Activated CD4-positive, alpha-beta T cell treated with anti-CD3 and anti-CD28 coated beads, Interleukin-10, Interleukin-2, amounts not matched to agents 100 ng/mL and 50 ng/mL, durations not matched to agents 16 hours and 8 hours (primary cell): ENCODE measurements at regions not wholly inside any gene's neighbourhood (a gene's known extent, or its start where the extent isn't known, plus 50 kb on each side); places are given as distances from the start of the nearest gene placed in this dataset.

ENCODE experiments used
- DNase-seq: peaks from one replicate; pipeline ENCODE4 v3.0.0-alpha.2; 2020

DNA sequence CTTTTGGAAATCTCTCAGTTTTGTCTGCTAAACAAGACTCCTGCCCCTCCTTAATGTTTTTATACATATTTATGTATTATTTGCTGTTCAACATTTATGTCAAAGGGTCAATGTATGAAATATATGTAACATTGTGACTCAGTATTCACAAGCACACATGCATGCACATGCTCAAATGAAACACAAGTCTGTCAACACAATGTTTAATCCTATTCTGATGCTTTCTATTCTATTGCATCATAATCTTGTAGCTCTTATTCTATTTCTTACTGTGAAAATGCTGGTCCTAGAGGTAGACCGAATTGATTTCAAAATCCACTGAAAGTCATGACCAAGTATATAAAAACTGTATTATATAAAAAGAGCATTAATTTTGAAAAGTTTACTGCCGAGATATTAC lies 1463.3 kb downstream of the C4orf33 start:
- DNase-seq, result no peak

DNA sequence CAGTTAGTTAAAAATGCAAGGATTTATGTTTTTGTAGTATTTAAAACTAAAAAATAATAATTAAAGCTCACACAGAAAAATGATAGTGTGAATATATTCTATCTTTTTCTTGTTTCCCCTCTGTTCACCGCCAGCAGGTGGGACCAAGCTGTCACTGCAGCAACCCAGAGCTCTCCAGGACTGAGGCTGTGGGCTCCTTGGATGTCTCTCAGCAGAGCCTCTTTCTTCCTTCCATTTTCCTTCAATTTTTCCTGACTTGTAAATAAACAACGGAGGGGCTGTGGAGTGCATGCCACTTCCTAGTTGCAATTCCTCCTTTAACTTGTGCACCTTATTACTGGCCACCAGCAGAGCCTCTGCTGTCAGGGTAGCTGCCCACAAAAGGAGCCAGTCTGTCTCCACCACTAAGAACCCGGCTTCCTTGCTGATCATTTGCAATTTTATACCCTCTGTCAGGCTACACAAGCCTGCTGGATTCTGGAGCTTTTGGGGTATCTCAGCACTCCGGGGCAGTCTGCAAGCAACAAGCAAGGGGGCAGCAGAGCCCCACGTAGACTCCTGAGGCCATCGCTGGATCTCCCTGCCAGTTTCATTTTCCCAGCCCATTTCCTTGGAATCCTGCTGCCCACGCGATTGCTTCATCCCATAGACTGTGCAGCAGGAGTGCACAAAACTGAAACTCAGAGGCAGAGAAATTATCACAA lies 1467.4 kb downstream of the C4orf33 start:
- no peak for DNase-seq

DNA sequence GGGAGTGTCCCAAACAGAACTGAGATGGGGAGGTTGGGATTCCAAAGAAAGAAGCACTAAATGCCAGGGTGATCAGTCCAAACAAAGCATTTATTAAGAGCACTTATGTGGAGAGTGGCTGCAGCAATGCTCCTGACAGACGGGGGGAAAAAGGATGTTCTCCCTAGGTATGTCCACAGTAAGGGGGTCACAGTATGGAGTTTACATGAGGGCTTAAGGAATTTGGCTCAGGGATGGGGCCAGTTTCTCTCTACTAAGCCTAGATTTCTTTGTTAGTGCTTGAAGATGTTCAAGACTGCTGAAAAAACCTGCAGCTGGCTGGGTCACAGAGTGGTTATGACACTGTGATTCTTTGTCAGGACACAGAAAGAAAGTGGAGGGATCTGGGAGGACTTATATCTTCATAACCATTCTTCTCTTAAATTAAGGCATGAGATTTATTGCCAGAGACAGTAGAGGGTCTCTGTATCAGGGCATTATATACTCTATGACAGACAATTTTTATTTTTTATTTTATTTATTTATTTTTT lies 1468.0 kb downstream of the C4orf33 start:
- DNase-seq, result no peak

DNA sequence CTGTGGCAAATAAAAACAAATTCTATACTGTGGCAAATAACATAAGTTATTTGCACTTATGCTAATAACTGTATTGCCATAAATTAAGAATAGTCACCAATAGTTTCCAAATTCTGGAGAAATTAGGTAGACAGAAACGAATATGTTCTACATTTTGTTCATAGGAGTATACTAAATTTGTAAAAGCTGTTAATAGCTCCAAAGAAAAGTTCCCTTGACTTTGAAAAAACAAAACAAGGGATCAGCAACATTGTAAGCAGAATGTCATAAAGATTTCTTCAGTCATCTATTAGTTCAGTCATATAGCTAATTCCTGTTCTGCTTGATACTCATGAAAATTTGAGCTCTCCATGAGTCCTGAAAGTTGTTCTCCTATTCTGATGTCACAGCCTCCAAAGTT lies 1472.8 kb downstream of the C4orf33 start:
- DNase-seq, result no peak

DNA sequence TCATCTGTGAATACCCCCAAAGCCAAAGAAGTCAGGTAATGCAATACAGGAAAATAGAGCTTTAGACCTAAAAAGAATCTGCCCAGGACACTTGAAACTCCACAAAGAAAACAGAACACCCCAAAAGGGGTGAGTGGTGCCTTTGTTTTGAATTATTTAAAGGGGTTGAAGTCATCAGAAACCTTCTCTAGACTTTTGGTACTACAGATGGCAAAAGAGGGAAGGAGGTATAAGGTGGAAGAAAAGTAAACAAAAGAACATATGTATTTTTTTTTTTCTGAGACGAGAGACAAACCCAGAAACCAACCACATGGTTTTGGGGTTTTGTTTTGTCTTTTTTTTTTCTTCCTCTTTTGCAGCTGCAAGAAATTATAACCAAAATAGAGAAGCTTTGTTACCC lies 1477.8 kb downstream of the C4orf33 start:
- DNase-seq, result no peak

DNA sequence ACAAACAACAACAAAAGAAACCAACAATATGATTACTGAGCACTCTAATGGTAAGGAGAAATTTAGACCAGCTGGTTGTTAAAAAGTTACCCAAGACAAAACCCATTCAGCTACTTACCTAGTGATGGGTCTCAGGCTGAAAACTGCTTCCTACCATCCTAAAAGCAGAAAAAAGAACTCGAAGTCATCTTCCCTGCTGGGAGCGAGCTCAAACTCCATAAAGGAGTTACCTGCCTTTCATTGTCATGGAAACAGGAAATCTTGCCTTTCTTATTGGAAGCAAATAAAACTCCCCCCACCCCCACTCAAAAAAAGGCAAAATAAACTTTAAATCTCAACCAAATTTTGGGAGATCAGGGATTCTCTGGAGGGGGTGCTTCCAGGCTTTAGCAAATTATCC lies 1478.3 kb downstream of the C4orf33 start:
- no peak for DNase-seq

DNA sequence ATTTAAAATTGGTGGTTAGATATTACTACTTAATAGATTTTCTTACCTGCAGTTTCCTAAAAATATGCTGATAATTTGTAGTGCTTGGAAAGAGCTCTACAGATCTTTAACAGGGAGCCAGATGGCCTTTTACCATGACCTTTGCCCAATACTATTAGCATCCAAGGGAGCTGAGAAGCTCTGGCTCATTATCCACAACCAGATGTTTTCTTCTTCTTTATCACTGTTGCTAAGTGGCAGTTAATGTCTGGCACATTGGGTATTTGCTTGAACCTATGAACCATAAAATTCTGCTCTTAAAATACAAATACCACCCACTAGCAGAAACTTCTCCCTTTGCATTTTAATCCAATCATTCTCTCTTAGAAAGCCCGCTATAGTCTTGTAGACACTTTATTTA lies 1480.3 kb downstream of the C4orf33 start:
- DNase-seq, result no peak

DNA sequence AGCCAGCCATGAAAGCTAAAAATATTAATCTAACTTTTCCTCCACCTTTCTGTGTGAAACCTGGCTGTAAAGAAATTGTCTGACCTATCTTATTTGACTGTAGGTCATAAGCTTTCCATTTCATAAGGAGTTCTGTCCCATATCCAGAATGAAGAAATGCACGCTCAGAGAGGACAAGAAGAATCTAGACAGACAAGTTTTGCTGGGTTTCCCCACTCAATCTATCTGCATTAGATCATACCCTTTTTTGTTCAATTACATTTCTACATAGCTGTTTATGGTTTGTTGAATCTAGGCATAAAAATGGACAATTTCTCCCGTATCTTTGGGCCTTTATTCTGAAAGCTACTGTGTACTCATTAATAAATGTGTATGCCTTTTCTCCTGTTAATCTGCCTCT lies 1495.1 kb downstream of the C4orf33 start:
- DNase-seq, result no peak

DNA sequence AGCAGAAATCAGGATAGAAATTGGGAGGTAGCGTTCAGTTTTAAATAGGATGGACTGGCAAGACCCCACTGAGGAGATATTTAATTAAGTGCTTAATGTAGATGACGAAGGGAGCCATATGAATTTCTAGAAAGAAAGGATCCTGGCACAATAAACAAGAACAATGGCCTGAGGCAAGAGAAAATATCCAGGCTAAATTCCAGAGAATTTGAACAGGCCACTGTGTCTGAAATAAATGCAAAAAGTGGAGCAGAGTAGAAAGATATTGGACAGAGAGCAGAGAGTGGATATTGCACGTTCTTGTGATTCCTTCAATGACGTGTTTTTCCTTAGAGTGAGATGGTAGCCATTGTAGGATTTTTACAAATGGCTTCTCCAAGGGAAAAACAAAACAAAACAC lies 1504.8 kb downstream of the C4orf33 start:
- DNase-seq, result no peak

DNA sequence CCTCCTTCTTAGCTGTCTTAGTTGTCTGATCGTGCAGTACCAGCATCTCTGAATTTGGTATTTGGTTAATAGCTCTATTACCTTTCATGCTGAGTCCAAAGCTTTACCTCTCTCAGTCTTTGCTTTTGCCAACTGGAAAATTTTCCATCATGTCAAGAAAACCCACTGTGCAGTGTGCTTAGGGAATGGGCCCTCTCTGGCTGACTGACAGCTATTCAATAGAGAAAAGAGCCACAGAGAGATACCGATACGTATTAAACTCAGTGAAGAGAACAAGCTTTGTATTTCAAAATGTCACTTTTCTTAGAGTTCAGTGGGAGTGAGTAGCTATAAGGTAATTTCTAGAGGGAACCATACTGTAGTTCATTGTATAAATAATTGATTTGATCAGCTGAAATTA lies 1507.1 kb downstream of the C4orf33 start:
- DNase-seq, result no peak

DNA sequence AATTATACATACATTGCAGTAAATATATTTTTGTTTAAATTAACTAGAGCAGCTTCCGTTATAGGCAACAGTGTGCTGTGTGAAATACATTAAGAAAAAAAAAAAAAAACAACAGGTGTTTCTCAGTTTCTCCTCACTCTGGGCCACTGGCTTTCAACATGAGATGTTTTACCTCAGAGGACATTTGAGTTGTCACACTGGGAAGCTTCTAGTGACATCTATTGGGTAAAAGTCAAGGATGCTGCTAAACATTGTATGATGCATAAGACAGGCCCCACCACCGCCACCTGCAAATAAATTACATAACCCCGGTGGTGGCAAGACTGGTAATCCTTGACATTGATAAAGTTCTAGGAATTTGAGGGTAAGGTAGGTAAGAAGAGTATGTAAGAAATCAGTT lies 1512.2 kb downstream of the C4orf33 start:
- no peak for DNase-seq

DNA sequence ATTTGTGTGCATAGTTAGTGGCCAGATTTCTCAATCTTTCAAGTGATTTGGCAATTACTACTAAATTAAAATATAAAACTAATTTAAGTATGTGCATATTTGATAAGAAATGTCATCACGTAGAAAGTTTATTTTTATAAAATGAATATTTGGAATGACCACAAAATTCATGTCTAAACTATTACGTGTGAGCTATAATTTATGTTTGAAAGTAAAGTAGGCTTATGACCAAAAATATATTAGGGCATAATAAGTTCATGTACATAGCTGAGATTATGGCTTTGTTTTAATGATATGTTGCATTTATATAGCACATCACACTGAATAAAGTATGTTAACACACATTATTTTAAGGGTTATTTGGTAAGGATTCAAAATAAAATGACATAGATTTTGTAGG lies 1532.6 kb downstream of the C4orf33 start:
- no peak for DNase-seq

DNA sequence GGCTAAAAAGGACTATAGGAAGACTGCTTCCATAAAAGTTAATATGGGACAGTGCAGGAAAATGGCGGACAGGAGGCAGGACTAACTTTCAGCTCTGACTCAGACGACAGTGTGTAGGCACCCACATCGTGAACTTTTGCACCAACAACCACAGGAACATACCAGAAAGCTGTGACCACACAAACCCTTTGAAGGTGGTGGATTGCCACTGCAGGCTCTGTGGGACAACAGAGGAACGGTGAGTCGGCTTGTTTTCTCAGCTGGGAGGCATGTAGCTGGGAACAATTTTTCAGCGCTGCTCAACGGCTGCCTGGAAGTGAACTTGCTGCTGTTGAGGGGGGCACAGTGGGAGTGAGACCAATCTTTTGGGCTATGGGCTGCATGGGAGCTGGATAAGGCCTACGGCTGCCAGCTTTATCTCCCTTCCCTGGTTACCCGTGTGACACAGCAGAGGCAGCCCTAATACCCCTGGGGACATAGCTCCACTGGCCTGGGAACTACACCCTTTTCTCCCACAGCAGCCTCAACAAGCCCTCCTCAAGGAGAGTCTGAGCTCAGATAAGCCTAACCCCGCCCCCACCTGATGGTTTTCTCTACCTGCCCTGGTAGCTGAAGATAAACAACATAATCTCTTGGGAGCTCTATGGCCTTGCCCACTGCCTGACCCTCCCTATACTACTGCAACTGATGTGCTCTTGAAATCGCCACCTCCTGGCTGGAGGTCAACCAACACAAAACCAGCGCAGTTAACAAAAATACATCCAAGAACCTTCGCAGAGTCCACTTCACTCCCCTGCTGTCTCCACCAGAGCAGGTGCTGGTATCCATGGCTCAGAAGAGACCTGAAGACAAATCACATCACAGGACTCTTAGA lies 1537.0 kb downstream of the C4orf33 start:
- DNase-seq, result no peak

DNA sequence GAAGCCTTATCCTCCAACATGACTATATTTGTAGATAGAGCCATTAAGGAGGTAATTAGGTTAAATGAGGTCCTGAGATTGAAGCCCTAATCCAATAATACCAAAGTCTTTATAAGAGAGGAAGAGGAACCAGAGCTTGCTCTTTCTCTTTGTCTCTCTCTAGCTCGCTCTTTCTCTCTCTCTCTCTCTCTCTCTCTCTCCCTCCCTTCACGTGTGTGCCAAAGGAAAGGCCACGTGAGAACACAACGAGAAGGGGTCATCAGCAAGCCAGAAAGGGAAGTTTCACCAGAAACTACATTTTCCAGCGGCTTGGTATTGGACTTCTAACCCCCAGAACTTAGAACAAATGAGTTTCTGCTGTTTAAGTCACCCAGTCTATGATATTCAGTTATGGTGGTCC lies 1540.5 kb downstream of the C4orf33 start:
- DNase-seq, result no peak

DNA sequence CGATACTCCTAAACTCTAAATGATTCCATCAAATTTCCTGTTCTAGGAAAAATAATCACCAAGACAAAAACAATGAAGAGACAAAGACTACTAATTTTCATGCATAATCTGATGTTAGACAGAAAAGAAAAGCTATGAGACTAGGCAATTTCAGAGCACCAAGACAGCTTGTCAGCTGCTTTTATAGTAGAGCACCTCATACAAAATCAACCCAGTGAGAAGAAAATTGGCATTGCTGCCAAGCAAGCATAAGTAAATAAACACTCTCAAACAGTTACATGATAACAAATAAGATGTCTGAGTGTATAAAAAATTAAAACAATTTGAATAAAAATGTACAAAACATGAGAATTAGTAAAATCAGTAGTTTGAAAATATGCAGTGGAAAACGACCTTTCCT lies 1544.6 kb downstream of the C4orf33 start:
- DNase-seq, result no peak

DNA sequence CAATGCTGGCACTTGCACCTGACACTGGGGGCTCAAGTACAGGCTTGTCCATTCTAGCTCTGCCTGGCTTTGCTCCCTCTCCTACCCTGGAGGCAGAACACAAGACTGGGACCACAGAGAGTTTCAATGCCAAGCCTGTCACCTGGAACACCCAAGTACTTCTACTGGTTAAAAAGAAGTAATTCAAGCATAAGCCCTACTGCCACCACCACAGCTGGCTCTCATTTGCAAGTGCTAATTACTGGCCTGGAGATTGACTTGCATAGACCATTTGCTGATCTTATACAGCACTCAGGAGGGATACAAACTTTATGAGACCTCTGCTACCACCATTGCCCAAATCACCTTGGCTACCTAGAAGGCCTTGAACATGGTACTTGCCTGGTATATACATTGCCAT lies 1550.9 kb downstream of the C4orf33 start:
- no peak for DNase-seq

DNA sequence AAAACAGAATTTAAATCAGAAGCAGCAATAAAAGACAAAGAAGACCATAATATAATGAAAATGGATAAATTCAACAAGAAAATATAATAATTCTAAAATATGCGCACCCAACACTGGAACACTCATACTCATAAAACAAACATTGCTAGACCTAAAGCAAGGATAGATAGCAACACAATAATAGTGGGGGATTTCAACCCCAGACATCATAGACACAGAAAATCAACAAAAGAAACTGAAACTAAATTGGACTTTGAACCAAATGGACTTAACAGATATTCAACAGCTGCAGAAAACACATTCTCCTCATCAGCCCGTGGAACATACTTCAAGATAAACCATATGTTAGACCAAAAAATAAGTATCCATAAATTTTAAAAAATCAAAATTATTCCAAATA lies 1552.6 kb downstream of the C4orf33 start:
- no peak for DNase-seq

DNA sequence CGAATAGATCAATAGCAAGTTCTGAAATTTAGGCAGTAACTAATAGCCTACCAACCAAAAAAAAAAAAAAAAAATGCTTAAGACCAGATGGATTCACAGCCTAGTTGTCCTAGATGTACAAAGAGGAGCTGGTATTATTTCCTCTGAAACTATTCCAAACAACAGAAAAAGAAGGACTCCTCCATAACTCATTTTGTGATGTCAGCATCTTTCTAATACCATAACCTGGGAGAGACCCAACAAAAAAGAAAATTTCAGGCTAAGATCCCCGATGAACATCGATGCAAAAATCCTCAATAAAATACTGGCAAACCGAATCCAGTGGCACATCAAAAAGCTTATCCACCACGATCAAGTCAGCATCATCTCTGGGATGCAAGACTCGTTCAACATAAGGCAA lies 1557.9 kb downstream of the C4orf33 start:
- DNase-seq, result no peak

DNA sequence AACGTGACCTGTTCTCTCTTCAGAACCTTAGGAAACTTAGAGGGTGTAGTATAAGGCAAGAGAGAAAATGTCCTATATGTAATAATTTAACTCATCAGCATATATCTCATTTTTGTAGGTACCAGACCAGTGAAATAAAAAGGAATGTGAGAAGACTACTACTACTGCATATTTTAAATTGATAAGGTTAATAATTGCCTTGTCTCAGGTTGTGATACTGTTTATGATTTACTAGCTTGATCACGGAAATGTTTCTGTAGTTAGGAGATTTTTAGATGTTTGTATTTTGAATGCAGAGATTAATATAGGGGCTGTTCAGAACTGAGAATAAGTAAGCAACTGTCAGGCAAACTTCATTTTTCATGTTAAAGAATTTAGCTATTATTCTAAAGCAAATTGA lies 1563.4 kb downstream of the C4orf33 start:
- no peak for DNase-seq

DNA sequence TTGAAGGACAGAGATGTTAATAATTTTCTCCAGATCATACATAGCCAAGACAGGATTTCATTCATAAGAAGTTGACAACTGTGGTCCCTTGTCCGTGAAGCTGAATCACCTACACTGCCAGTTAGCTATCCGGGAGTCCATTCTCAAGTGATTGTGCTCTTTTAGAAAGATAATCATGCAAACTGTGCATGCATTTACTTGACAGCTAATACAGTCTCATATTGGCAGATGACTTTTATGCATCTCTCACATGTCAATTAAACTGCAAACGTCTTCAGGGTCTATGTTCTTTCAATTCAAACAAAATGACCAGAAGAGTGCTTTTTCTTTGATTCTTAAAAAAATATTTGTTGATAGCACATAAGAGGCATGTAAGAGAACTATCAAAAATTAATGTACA lies 1572.9 kb downstream of the C4orf33 start:
- no peak for DNase-seq

DNA sequence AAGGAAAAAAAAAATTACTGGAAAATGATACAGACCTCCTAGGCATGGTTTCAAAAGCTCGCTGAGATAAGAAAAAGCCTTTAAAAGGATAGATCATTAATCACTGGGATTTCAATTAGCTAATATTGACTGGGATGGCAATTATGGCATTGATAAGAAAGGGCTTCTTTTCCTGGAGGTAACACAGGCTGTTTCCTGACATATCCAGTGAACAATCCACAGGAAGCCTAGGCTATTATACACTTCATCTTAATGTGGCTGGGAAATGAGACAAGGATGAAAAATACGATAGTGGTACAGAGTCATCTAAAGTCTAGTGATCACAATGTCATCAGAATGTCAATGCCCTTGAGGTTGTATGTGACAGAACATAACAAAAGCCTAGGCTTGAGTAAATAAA lies 1579.3 kb downstream of the C4orf33 start:
- no peak for DNase-seq

DNA sequence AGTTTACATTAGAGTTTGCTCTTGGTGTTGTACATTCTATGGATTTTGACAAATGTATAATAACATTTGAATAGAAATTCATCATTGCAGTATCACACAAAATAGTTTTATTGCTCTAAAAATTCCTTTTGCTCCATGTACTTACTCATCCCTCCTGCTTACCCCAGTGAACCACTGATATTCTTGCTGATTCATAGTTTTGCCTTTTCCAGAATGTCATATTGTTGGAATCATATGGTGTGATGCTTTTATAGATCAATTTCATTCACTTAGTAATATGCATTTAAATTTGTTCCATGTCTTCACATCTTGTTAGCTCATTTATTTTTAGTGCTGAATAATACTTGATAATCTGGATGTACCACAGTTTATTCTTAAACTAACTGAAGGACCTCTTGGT lies 1593.2 kb downstream of the C4orf33 start:
- no peak for DNase-seq

DNA sequence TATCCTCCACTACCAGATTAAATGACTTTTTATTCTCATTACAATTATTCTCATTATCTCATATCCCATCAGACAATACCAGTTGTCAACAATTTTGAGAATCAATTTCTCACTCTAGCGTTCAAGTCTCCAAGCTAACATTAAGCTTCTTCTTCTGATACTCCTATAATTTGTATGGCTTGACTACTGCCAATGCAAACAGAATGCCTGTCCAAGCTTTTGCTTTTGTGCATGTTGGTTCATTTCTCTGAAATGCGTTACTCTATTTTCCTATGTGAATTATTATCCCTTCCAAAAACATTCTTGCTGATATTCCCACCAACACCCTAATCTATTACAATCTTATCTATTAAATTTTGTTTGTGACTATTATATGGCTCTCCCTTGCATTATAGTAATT lies 1602.3 kb downstream of the C4orf33 start:
- DNase-seq, result no peak

DNA sequence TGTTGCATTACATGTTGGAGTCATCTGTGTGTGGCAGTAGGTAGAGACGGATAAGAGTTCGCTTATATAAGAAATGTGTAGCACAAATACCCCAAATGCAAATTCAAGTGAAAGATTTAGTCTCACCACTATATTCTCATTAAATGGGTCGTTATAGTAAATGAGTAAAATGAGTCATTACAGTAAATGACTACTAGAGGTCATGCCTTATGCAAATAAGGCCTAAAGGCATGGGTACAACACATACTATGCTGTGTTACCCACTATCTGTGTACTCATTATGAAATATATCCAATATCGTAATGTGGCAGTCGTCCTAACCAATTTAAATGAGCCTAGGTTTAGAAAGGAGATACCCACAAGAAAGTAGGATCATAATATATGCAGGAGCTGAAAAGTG lies 1603.1 kb downstream of the C4orf33 start:
- DNase-seq, result no peak
